OCI-LY1 (cell line): ENCODE measurements at regions not wholly inside any gene's neighbourhood (a gene's known extent, or its start where the extent isn't known, plus 50 kb on each side); places are given as distances from the start of the nearest gene placed in this dataset.

Experiments used
- H2AFZ ChIP-seq: fragments of 200-600 bp; sonication (generic), shearing (Covaris generic); 2 replicates; pipeline ENCODE4 v1.6.0; 2014; ENCODE audit warnings: antibody characterized with exemption, mild to moderate bottlenecking, low read length
- H3F3A ChIP-seq: fragments of 200-600 bp; sonication (generic), shearing (Covaris generic); 2 replicates; pipeline ENCODE4 v1.6.0; 2014; ENCODE audit warnings: mild to moderate bottlenecking, antibody characterized with exemption, low read length, moderate library complexity; ENCODE audit not compliant: insufficient read depth
- H3K27ac ChIP-seq: fragments of 200-600 bp; sonication (generic); 2 replicates; pipeline ENCODE4 v1.5.1; 2014; ENCODE audit warnings: low read length, mixed run types, mild to moderate bottlenecking, low read depth; ENCODE audit not compliant: poor library complexity, severe bottlenecking
- H3K27me3 ChIP-seq: fragments of 200-600 bp; sonication (generic); 2 replicates; pipeline ENCODE4 v1.6.0; 2014; ENCODE audit warnings: antibody characterized with exemption, mild to moderate bottlenecking, low read length, moderate library complexity; ENCODE audit not compliant: insufficient read depth
- H3K36me3 ChIP-seq: fragments of 200-600 bp; sonication (generic); 2 replicates; pipeline ENCODE4 v1.6.1; 2014; ENCODE audit warnings: mild to moderate bottlenecking, antibody characterized with exemption, low read length, moderate library complexity, mixed read lengths; ENCODE audit not compliant: insufficient read depth
- H3K4me1 ChIP-seq: fragments of 200-600 bp; sonication (generic); 2 replicates; pipeline ENCODE4 v1.5.1; 2014; ENCODE audit warnings: mild to moderate bottlenecking, low read length, moderate library complexity; ENCODE audit not compliant: insufficient read depth, severe bottlenecking
- H3K4me2 ChIP-seq: fragments of 200-600 bp; sonication (generic), shearing (Covaris generic); 2 replicates; pipeline ENCODE4 v1.6.1; 2014; ENCODE audit warnings: low read length
- H3K4me3 ChIP-seq: fragments of 200-600 bp; sonication (generic); 2 replicates; pipeline ENCODE4 v1.5.1; 2014; ENCODE audit warnings: low read length, low read depth, mild to moderate bottlenecking, mixed read lengths; ENCODE audit not compliant: poor library complexity, severe bottlenecking
- H3K79me2 ChIP-seq: fragments of 200-600 bp; shearing (Covaris generic); 2 replicates; pipeline ENCODE4 v1.6.1; 2016; ENCODE audit warnings: mixed run types, low read length, mixed read lengths; ENCODE audit not compliant: insufficient read depth
- H3K9ac ChIP-seq: fragments of 200-600 bp; sonication (generic), shearing (Covaris generic); 2 replicates; pipeline ENCODE4 v1.6.1; 2014; ENCODE audit warnings: mild to moderate bottlenecking, low read length, mixed read lengths
- H3K9me2 ChIP-seq: fragments of 200-600 bp; sonication (generic), shearing (Covaris generic); 2 replicates; pipeline ENCODE4 v1.6.1; 2014; ENCODE audit warnings: low read depth, mild to moderate bottlenecking, low read length, mixed read lengths
- H3K9me3 ChIP-seq: fragments of 200-600 bp; shearing (Covaris generic); 2 replicates; pipeline ENCODE4 v1.6.1; 2014; ENCODE audit warnings: low read length, mixed read lengths
- H4K20me1 ChIP-seq: fragments of 200-600 bp; sonication (generic), shearing (Covaris generic); 2 replicates; pipeline ENCODE4 v1.6.0; 2016; ENCODE audit warnings: mild to moderate bottlenecking, low read length; ENCODE audit not compliant: insufficient read depth
- EZH2 ChIP-seq: fragments of 200-600 bp; sonication (generic), shearing (Covaris generic); IDR thresholded peaks from 2 replicates; pipeline ENCODE4 v1.8.0; 2017; ENCODE audit warnings: borderline replicate concordance, mixed run types, mild to moderate bottlenecking, antibody characterized with exemption, low read length, moderate library complexity, mixed read lengths
- TF ChIP-seq, protein P1 (sequence below): fragments of 200-600 bp; sonication (generic), shearing (Covaris generic); IDR thresholded peaks from 2 replicates; pipeline ENCODE4 v1.5.1; 2017; ENCODE audit warnings: mild to moderate bottlenecking, antibody characterized with exemption, low read length, moderate library complexity, mixed read lengths

DNA sequence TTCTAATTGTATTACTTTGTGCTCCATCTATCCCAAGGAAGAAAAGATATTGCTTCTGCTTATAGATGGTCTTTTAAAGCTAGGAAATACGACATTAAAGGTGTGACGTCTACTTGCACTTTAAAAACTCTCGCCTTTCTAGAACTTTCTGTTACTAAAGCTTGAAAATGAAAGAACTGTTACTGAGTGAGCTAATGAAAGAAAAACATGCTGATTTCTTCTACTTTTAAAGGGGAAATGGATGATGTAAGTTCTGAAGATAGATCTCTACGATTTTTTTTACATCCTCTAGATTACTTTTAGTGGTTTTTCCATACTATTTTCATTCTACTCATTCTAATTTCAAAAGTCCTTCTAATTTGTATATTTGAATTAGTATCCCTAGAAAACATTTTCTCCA is 387.5 kb downstream of the USP25 start:
- no peaks in the 10 kb centered on the region for H3K4me1 ChIP-seq
- no peaks in the 10 kb centered on the region for H3K79me2 ChIP-seq
- H3K9me3 ChIP-seq, result no peaks in the 10 kb centered on the region
- no peaks in the 10 kb centered on the region for H4K20me1 ChIP-seq
- no peaks in the 10 kb centered on the region for H3K27me3 ChIP-seq
- no peak for TF ChIP-seq EZH2
- TF ChIP-seq, protein P1, sequence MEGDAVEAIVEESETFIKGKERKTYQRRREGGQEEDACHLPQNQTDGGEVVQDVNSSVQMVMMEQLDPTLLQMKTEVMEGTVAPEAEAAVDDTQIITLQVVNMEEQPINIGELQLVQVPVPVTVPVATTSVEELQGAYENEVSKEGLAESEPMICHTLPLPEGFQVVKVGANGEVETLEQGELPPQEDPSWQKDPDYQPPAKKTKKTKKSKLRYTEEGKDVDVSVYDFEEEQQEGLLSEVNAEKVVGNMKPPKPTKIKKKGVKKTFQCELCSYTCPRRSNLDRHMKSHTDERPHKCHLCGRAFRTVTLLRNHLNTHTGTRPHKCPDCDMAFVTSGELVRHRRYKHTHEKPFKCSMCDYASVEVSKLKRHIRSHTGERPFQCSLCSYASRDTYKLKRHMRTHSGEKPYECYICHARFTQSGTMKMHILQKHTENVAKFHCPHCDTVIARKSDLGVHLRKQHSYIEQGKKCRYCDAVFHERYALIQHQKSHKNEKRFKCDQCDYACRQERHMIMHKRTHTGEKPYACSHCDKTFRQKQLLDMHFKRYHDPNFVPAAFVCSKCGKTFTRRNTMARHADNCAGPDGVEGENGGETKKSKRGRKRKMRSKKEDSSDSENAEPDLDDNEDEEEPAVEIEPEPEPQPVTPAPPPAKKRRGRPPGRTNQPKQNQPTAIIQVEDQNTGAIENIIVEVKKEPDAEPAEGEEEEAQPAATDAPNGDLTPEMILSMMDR, result no peak
- H3K4me3 ChIP-seq, result no peak overlapping the region
- H3K9ac ChIP-seq, result no peak overlapping the region
- H3K36me3 ChIP-seq, result no peaks in the 10 kb centered on the region
- H3F3A ChIP-seq, result no peaks in the 10 kb centered on the region
- H3K4me2 ChIP-seq, result no peak overlapping the region
- no peak overlapping the region for H2AFZ ChIP-seq
- no peak overlapping the region for H3K27ac ChIP-seq
- H3K9me2 ChIP-seq, result no peaks in the 10 kb centered on the region

DNA sequence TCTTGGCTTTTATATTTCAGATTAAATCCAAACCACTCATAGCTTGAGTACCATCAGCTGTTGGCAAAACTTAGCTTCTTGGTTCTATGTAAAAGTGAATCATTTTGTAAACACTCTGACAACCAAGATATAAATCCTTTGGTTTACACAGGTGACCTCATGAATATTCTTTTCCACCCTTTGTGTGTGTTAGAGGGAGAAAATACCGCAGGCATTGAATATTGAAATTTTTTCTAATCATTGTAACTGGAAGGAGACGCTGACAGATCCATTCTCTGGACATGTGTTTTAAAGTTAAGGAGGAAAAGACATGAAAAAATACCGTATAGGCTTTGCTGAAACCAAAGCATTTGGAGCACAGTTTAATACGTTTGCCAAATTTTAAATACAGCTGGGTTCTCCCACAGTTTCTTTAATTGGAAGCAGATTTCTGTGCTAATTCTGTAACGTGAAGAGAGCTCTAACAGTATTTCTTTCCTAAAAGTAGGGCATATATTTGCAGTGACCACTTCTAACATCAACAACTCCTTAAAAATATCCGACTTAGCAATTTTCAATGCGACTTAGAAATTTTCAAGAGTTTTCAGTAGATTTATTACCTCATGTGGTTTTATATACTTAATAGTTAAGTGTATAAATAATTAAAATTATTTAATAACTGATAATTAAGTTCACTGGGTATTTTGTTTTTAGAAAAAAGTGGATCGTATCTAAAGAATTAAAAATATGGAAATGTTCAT is 388.2 kb downstream of the USP25 start:
- Histone ChIP-seq H4K20me1 (no peaks in the 10 kb centered on the region), H2AFZ (no peak overlapping the region), H3K9me2 (no peaks in the 10 kb centered on the region), H3K4me3 (no peak overlapping the region), H3K36me3 (no peaks in the 10 kb centered on the region), H3K9ac (no peak overlapping the region), H3K79me2 (no peaks in the 10 kb centered on the region), H3K27ac (no peak overlapping the region), H3K27me3 (no peaks in the 10 kb centered on the region), H3F3A (no peaks in the 10 kb centered on the region), H3K9me3 (no peaks in the 10 kb centered on the region), H3K4me1 (no peaks in the 10 kb centered on the region), H3K4me2 (no peak overlapping the region)
- TF ChIP-seq, protein P1, result no peak
- TF ChIP-seq EZH2, result no peak

DNA sequence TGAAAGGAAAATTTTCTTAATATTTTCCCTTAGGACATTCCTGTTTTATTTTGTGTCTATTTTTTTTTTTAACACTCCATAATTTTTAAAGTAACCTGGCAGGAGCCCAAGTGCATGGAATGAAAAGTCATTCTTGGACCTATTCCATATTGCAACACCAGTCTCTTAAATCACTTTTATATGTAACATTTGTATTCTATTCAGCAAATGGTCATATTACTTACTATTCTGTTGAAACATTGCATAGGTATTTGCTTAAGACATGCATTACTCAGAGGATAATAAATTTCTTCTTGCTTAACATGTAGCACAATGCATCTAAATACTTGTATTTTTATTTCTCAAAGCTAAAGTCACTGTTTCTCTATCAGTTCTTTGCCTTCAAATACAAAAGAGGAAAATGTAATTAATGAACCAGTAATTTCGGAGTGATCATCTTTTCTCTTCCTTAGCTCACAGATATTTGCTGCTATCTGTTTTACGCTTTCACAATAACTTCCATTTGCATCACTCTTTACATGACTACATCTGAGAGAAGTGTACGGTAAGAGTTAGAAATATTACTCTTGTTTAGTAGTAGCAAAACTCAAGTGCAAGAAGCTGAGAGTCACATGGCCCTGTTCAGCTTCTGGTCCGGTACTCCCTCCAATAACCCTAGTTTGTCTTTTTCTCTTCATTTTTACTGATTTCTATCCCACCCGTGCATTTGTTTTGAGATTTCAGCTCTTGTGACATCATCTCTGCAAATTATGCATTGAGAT is 394.8 kb downstream of the USP25 start:
- no peak overlapping the region for H2AFZ ChIP-seq
- H4K20me1 ChIP-seq, result no peaks in the 10 kb centered on the region
- no peaks in the 10 kb centered on the region for H3K27me3 ChIP-seq
- no peak overlapping the region for H3K9ac ChIP-seq
- H3K4me1 ChIP-seq, result no peaks in the 10 kb centered on the region
- no peaks in the 10 kb centered on the region for H3F3A ChIP-seq
- no peaks in the 10 kb centered on the region for H3K9me2 ChIP-seq
- TF ChIP-seq, protein P1, result no peak
- TF ChIP-seq EZH2, result no peak
- no peaks in the 10 kb centered on the region for H3K79me2 ChIP-seq
- H3K27ac ChIP-seq, result no peak overlapping the region
- H3K9me3 ChIP-seq, result no peaks in the 10 kb centered on the region
- H3K36me3 ChIP-seq, result no peaks in the 10 kb centered on the region
- no peak overlapping the region for H3K4me2 ChIP-seq
- H3K4me3 ChIP-seq, result no peak overlapping the region
